ENCODE measurements at regions not wholly inside any gene's neighbourhood (a gene's known extent, or its start where the extent isn't known, plus 50 kb on each side); places are given as distances from the start of the nearest gene placed in this dataset.

DNA sequence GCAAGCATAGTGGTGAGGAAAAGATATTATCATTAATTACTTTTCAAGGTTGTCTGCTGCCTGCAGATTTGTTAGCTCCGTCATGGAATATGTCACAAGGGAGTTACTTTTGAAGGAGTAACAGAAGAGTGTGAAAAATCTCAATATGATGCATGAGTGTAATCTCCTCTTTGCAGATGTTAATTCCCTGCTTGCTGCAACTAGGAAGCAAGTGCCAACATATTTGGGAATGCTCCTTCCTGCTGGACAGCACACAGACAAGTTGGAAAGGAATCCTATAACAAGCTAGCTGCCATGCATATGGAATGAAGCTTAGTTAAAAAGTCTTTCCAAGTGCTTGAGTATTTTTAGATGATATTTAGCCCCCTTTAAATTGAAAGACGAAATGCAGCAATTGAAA lies 2023.6 kb upstream of the CDH6 start:
- TF ChIP-seq POLR2A (IDR thresholded peaks at IDR 0.05) (no peak), POLR2AphosphoS5 (IDR thresholded peaks at IDR 0.05) (no peak)
- TF ChIP-seq, protein P1, sequence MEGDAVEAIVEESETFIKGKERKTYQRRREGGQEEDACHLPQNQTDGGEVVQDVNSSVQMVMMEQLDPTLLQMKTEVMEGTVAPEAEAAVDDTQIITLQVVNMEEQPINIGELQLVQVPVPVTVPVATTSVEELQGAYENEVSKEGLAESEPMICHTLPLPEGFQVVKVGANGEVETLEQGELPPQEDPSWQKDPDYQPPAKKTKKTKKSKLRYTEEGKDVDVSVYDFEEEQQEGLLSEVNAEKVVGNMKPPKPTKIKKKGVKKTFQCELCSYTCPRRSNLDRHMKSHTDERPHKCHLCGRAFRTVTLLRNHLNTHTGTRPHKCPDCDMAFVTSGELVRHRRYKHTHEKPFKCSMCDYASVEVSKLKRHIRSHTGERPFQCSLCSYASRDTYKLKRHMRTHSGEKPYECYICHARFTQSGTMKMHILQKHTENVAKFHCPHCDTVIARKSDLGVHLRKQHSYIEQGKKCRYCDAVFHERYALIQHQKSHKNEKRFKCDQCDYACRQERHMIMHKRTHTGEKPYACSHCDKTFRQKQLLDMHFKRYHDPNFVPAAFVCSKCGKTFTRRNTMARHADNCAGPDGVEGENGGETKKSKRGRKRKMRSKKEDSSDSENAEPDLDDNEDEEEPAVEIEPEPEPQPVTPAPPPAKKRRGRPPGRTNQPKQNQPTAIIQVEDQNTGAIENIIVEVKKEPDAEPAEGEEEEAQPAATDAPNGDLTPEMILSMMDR (IDR thresholded peaks at IDR 0.05) = no peak
